ENCODE measurements at regions not wholly inside any gene's neighbourhood (a gene's known extent, or its start where the extent isn't known, plus 50 kb on each side); places are given as distances from the start of the nearest gene placed in this dataset.

- TF ChIP-seq POLR2A (IDR thresholded peaks at IDR 0.05; ENCODE audit: low read depth), result no peak
- no peak for TF ChIP-seq EP300 (IDR thresholded peaks at IDR 0.05)
- no peak for TF ChIP-seq POLR2AphosphoS5 (IDR thresholded peaks at IDR 0.05)
- no peak for TF ChIP-seq CTCF (IDR thresholded peaks at IDR 0.05)
- H3K36me3 ChIP-seq, result no peaks in the 10 kb centered on the region
- no peaks in the 10 kb centered on the region for H3K9me3 ChIP-seq
- intact Hi-C loops (cut with DNase I), result no loop called here
- H3K27ac ChIP-seq (replicated peaks in 1 of 4), result no peak overlapping the region
- H3K27me3 ChIP-seq, result no peaks in the 10 kb centered on the region
- 60% methylated on average over 5 of the region's 5 CpGs for WGBS
- H3K4me3 ChIP-seq, result no peak overlapping the region
- DNase-seq (ENCODE audit: extremely low spot score), result no peak
- no peaks in the 10 kb centered on the region for H3K4me1 ChIP-seq
Observed at GRCh38 chr11:42544726-42545125, 767.1 kb upstream of the API5 start.

GRCh38 chr11:42545954-42546353, 765.8 kb upstream of the API5 start:
- Histone ChIP-seq H3K9me3 (no peaks in the 10 kb centered on the region), H3K4me1 (no peaks in the 10 kb centered on the region), H3K36me3 (no peaks in the 10 kb centered on the region), H3K27ac (replicated peaks in 1 of 4) (no peak overlapping the region), H3K4me3 (no peak overlapping the region), H3K27me3 (no peaks in the 10 kb centered on the region)
- TF ChIP-seq EP300 (IDR thresholded peaks at IDR 0.05) (no peak), POLR2AphosphoS5 (IDR thresholded peaks at IDR 0.05) (no peak), CTCF (IDR thresholded peaks at IDR 0.05) (no peak), POLR2A (IDR thresholded peaks at IDR 0.05; ENCODE audit: low read depth) (no peak)
- intact Hi-C loops (cut with DNase I), result no loop called here
- 73% methylated on average over 3 of the region's 3 CpGs for WGBS
- DNase-seq (ENCODE audit: extremely low spot score), result no peak

GRCh38 chr11:42552786-42553185, 759.0 kb upstream of the API5 start:
- Histone ChIP-seq H3K4me3 (no peak overlapping the region), H3K36me3 (no peaks in the 10 kb centered on the region), H3K9me3 (no peaks in the 10 kb centered on the region), H3K27ac (replicated peaks in 1 of 4) (no peak overlapping the region), H3K4me1 (no peaks in the 10 kb centered on the region), H3K27me3 (no peaks in the 10 kb centered on the region)
- WGBS, result 76% methylated on average over 3 of the region's 3 CpGs
- intact Hi-C loops (cut with DNase I), result no loop called here
- no peak for DNase-seq (ENCODE audit: extremely low spot score)
- TF ChIP-seq EP300 (IDR thresholded peaks at IDR 0.05), result no peak
- TF ChIP-seq CTCF (IDR thresholded peaks at IDR 0.05), result no peak
- no peak for TF ChIP-seq POLR2A (IDR thresholded peaks at IDR 0.05; ENCODE audit: low read depth)
- TF ChIP-seq POLR2AphosphoS5 (IDR thresholded peaks at IDR 0.05), result no peak

GRCh38 chr11:42555190-42555589, 756.6 kb upstream of the API5 start:
- no peak overlapping the region for H3K4me3 ChIP-seq
- DNase-seq (ENCODE audit: extremely low spot score), result no peak
- H3K9me3 ChIP-seq, result no peaks in the 10 kb centered on the region
- H3K4me1 ChIP-seq, result no peaks in the 10 kb centered on the region
- no peaks in the 10 kb centered on the region for H3K36me3 ChIP-seq
- TF ChIP-seq EP300 (IDR thresholded peaks at IDR 0.05), result no peak
- TF ChIP-seq POLR2AphosphoS5 (IDR thresholded peaks at IDR 0.05), result no peak
- no peak for TF ChIP-seq CTCF (IDR thresholded peaks at IDR 0.05)
- H3K27ac ChIP-seq (replicated peaks in 1 of 4), result no peak overlapping the region
- 72% methylated on average over 2 of the region's 2 CpGs for WGBS
- intact Hi-C loops (cut with DNase I), result no loop called here
- no peaks in the 10 kb centered on the region for H3K27me3 ChIP-seq

GRCh38 chr11:42571131-42571877, 740.5 kb upstream of the API5 start:
- 74% methylated on average over 12 of the region's 12 CpGs for WGBS

More at GRCh38 chr11:42571131-42571877, 740.5 kb upstream of the API5 start:
- no peak overlapping the region for H3K27ac ChIP-seq (replicated peaks in 1 of 4)
- H3K4me1 ChIP-seq, result no peaks in the 10 kb centered on the region
- intact Hi-C loops (cut with DNase I), result no loop called here
- no peak for DNase-seq (ENCODE audit: extremely low spot score)
- H3K9me3 ChIP-seq, result peaks cover 0 to 7% (median 0%) of the 10 kb centered on the region in 4 donors
- TF ChIP-seq POLR2AphosphoS5 (IDR thresholded peaks at IDR 0.05) (no peak), POLR2A (IDR thresholded peaks at IDR 0.05; ENCODE audit: low read depth) (no peak), CTCF (IDR thresholded peaks at IDR 0.05) (no peak), EP300 (IDR thresholded peaks at IDR 0.05) (no peak)
- no peaks in the 10 kb centered on the region for H3K27me3 ChIP-seq
- H3K4me3 ChIP-seq, result no peak overlapping the region
- H3K36me3 ChIP-seq, result no peaks in the 10 kb centered on the region

Measured in esophagus muscularis mucosa (tissue), 4 donors.